D721Med (cell line): ENCODE measurements at regions not wholly inside any gene's neighbourhood (a gene's known extent, or its start where the extent isn't known, plus 50 kb on each side); places are given as distances from the start of the nearest gene placed in this dataset.

ENCODE experiments used
- DNase-seq: peaks from one replicate; pipeline ENCODE4 v3.0.0; 2011; ENCODE audit warnings: low spot score; ENCODE audit not compliant: insufficient read length
- FAIRE-seq: peaks from 2 replicates; lab custom pipeline; 2011; peaks lifted over from hg19 to GRCh38; lab: Jason Lieb, UNC
- TF ChIP-seq, protein P1 (sequence below): IDR thresholded peaks from 2 replicates; pipeline ENCODE4 v1.5.1; 2012; ENCODE audit warnings: mild to moderate bottlenecking, control low read depth; ENCODE audit not compliant: insufficient read depth; ENCODE audit errors: missing control alignments

DNA sequence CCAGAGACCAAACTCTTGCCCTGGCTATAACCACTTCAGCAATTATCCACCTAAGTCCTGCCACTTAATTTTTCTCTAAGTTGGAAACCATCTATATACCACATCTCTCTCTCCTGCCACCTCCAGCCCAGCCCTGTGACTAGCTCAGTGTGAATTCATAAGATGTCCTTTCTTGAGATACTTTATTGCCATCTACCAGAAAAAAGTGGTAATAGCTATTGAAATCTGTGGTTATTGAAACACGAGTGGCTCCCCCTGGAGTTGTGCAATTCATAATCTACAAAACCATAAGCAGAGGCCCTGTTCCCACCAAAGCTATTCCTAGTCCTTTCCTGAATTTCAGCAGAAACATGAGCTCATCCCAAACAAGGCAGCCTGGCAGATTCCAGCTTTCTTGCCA, 324.0 kb downstream of the TXNL1 start:
- TF ChIP-seq, protein P1, sequence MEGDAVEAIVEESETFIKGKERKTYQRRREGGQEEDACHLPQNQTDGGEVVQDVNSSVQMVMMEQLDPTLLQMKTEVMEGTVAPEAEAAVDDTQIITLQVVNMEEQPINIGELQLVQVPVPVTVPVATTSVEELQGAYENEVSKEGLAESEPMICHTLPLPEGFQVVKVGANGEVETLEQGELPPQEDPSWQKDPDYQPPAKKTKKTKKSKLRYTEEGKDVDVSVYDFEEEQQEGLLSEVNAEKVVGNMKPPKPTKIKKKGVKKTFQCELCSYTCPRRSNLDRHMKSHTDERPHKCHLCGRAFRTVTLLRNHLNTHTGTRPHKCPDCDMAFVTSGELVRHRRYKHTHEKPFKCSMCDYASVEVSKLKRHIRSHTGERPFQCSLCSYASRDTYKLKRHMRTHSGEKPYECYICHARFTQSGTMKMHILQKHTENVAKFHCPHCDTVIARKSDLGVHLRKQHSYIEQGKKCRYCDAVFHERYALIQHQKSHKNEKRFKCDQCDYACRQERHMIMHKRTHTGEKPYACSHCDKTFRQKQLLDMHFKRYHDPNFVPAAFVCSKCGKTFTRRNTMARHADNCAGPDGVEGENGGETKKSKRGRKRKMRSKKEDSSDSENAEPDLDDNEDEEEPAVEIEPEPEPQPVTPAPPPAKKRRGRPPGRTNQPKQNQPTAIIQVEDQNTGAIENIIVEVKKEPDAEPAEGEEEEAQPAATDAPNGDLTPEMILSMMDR = no peak
- no peak for DNase-seq
- no peak for FAIRE-seq

DNA sequence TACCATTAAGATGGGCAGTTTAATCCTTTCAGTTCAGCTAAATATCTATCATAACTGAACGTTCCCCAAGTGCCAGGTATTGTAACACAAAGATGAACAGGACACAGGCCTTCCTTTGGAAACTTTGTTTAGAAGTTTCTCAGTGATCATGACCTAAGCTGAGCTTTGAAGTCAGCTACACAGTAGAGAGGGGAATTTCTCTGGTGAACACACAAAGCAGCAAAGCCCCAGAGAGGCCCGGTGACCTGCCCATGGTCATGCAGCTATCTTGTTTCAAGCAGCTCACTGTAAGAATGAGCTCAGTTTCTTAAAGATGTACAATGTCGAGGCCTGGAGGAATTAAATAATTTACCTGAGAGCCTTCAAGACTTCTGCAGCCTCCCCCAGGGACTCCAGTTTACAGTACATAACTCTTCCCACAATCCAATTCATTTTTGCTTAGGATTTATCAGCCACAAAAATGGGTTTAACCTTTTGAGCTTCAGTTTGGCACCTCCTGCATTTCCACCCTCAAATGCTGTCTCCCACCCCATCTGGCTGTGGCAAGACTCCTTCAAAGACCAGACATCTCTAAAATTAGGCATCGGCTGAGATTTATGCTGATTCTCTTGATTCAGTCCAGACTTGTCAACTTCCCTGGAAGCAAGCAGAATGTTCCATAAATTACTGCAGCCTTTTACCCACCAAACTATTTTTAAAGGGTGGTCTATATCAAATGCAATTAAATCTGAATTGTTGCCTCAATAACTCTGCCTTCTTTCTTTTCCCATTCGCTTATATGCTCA, 325.6 kb downstream of the TXNL1 start:
- TF ChIP-seq, protein P1 = no peak
- DNase-seq (no peak), FAIRE-seq (peak; percentile 86)

DNA sequence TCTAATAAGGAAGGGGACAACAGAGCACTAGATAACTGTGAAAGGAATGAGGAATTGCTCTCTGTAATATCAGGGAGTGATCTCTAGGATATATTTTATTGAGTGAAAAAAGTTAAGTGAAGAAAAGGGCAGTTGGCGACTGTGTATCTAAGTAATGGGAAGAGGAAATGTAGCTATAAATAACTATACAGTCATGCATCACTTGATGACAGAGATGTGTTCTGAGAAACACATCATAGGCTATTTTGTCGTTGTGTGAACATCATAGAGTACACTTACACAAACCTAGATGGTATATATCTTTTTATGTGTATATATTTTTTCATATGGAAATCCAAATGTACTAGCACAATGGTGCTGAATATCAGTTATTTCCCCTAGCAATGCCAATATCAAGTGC, 329.3 kb downstream of the TXNL1 start:
- TF ChIP-seq, protein P1 = no peak
- DNase-seq (no peak), FAIRE-seq (no peak)

DNA sequence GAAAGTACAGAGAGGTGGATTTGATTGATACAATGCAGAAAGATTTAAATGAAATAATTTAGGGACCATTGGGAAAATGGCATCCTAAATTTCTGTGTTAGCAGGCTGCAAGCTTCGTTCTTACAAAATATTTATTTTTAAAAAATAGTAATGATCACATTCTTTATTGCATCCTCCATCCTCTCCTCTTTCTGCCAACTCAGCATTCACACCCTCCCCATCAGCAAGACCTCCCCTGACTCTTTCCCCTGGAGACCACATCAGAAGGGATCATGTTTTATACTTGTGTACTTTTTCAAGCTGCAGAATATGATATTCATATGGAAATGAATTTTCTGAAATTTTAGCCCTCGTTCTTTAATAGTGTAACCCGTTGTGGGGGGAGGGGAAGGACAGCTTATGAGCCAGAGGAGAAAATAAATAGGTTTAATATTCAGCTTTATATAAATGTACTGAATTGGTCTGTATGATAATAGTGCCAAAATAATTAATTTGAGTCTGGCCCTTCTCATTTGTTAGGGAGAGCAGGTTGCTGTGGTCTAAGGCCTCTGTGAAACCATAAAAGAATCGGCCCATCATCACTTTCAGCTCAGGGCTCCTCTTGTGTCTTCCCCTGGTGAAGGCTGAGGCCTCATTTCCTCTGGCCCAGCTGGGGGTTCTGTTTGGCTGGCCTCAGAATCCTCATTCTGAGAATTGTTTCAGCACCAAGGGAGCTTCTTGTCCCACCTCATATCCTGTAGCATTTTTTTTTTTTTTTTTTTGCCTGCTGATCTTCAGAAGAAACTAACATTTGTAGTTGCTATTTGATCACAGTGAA, 330.8 kb downstream of the TXNL1 start:
- TF ChIP-seq, protein P1 = no peak
- FAIRE-seq = no peak
- no peak for DNase-seq

DNA sequence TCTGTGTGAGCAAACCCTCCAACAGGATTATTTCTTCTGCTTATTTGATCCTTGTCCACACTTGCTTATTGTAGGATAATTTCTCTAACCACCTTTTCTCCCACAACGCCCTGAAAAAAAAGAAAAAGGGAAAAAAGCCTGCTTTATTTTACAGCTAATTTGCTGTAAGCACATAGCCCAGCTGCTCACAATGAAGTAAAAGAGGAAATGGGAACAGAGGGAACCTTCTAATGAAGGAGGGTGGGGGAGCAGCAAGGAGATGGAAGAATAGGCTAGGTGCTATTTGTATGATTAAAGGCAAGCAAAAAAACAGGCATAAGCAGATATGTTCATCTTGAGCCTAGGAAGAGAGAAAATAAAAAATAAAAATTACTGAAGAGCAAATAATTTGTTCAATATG, 331.6 kb downstream of the TXNL1 start:
- TF ChIP-seq, protein P1 = no peak
- no peak for DNase-seq

DNA sequence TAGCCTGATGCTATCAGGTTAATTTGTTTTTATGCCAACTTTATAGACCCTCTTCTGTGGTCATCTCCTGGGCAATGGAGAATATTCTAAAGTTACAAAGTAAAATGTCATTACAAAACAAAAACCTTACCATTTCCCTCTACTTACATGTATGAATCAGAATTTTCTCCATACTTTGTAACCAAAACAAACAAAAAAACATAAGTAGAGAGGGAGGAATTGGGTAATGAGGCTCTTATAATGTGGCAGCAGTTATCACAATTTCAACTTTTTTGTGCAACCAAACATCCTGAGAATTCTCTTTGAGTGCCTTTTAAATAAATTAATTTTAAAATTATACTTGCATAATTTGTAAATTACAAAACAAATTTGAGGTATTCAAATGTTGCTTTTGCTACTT, 332.8 kb downstream of the TXNL1 start:
- no peak for FAIRE-seq
- no peak for DNase-seq
- TF ChIP-seq, protein P1 = no peak

More for the DNA sequence above, 331.6 kb downstream of the TXNL1 start:
- no peak for FAIRE-seq

DNA sequence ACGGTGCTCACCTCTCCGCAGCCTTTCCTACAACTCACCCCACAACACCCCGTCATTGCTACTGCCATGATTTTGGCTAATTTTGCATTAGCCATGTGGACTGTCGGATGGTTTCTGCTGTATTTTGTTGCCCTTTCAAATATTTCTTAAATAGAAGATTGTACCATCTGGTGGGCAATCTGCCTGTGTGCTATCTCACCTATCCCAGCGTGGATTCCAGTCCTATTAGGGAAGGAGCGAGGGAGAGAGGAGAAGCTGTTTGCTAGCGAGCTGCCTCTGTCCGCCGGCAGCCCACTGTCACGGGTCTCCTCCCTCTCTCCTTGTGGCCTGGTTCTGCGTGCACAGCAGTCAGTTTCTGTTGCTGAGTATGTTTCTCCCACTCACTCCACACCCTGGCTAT, 336.2 kb downstream of the TXNL1 start:
- DNase-seq (no peak), FAIRE-seq (peak; percentile 79)
- TF ChIP-seq, protein P1 = no peak
